IMR-90 (cell line): ENCODE measurements at regions not wholly inside any gene's neighbourhood (a gene's known extent, or its start where the extent isn't known, plus 50 kb on each side); places are given as distances from the start of the nearest gene placed in this dataset.

ENCODE experiments used
- ATAC-seq: fragments of 200-7000 bp; cut with Tn5 transposase; 2 replicates; pipeline ENCODE4 v1.9.1; 2020; ENCODE audit warnings: low read depth, mild to moderate bottlenecking, moderate library complexity
- BruUV-seq: library from RNA; stranded (reverse); fragments of 400-500 nt; replicated peaks from 2 replicates; lab custom pipeline; 2021; lab: Mats Ljungman, UMichigan
- CTCF ChIA-PET: fragments of 300-600 bp; formaldehyde crosslinking; extraction: SDS; loops from one replicate; lab custom pipeline; 2021; ENCODE audit warnings: antibody characterized with exemption; lab: Yijun Ruan, JAX
- POLR2A ChIA-PET: fragments of 300-600 bp; sonication (Branson Sonifier 250); formaldehyde crosslinking; loops from one replicate; lab custom pipeline; 2022; ENCODE audit warnings: antibody characterized with exemption; ENCODE audit not compliant: unreplicated experiment; lab: Charles Lee
- DNase-seq: peaks from one replicate; pipeline ENCODE4 v3.0.0; 2013
- H2AFZ ChIP-seq: replicated peaks from 2 replicates; pipeline ENCODE3; 2013; ENCODE audit warnings: low read length, mild to moderate bottlenecking; ENCODE audit not compliant: poor library complexity
- H2AK5ac ChIP-seq: 2 replicates; pipeline ENCODE4 v1.6.1; 2013; ENCODE audit warnings: low read depth, low read length, inconsistent platforms
- H2AK9ac ChIP-seq: replicated peaks from 2 replicates; pipeline ENCODE3; 2013; ENCODE audit warnings: mild to moderate bottlenecking, low read depth, low read length, moderate library complexity; ENCODE audit not compliant: poor library complexity
- H2BK120ac ChIP-seq: 2 replicates; pipeline ENCODE4 v1.6.1; 2013; ENCODE audit warnings: low read depth, low read length, inconsistent platforms
- H2BK15ac ChIP-seq: 3 replicates; pipeline ENCODE4 v1.6.1; 2013; ENCODE audit warnings: low read depth, low read length, inconsistent platforms
- H2BK20ac ChIP-seq: 2 replicates; pipeline ENCODE4 v1.6.1; 2013; ENCODE audit warnings: low read depth, mild to moderate bottlenecking, inconsistent platforms, low read length, moderate library complexity
- H2BK5ac ChIP-seq: 2 replicates; pipeline ENCODE4 v1.6.1; 2013; ENCODE audit warnings: mild to moderate bottlenecking, low read depth, low read length, inconsistent platforms; ENCODE audit not compliant: poor library complexity, severe bottlenecking
- H3K14ac ChIP-seq: replicated peaks from 2 replicates; pipeline ENCODE4 v1.6.1; 2013; ENCODE audit warnings: low read depth, low read length, inconsistent platforms
- H3K18ac ChIP-seq: 2 replicates; pipeline ENCODE4 v1.6.1; 2013; ENCODE audit warnings: low read depth, low read length, control low read depth
- H3K23ac ChIP-seq: 2 replicates; pipeline ENCODE4 v1.6.1; 2013; ENCODE audit warnings: low read depth, low read length, inconsistent platforms
- H3K27ac ChIP-seq: 2 replicates; pipeline ENCODE4 v1.5.1; 2013; ENCODE audit warnings: mild to moderate bottlenecking, control low read depth, low read length; ENCODE audit not compliant: insufficient read depth
- H3K27me3 ChIP-seq: 2 replicates; pipeline ENCODE4 v1.6.1; 2013; ENCODE audit warnings: low read length; ENCODE audit not compliant: control insufficient read depth, insufficient read depth
- H3K36me3 ChIP-seq: 2 replicates; pipeline ENCODE4 v1.6.1; 2013; ENCODE audit warnings: low read length, mixed read lengths; ENCODE audit not compliant: control insufficient read depth, insufficient read depth
- H3K4ac ChIP-seq: 2 replicates; pipeline ENCODE4 v1.6.1; 2013; ENCODE audit warnings: low read depth, low read length, inconsistent platforms
- H3K4me1 ChIP-seq: 2 replicates; pipeline ENCODE4 v1.6.1; 2013; ENCODE audit warnings: low read length, mixed read lengths; ENCODE audit not compliant: control insufficient read depth, insufficient read depth
- H3K4me2 ChIP-seq: 2 replicates; pipeline ENCODE4 v1.6.1; 2013; ENCODE audit warnings: low read depth, mild to moderate bottlenecking, control low read depth, low read length, moderate library complexity
- H3K4me3 ChIP-seq: 2 replicates; pipeline ENCODE4 v1.5.1; 2013; ENCODE audit warnings: low read depth, mild to moderate bottlenecking, control low read depth, low read length, moderate library complexity; ENCODE audit not compliant: insufficient read depth
- H3K56ac ChIP-seq: 2 replicates; pipeline ENCODE4 v1.6.1; 2013; ENCODE audit warnings: low read length, inconsistent platforms; ENCODE audit not compliant: insufficient read depth; ENCODE audit errors: extremely low read depth
- H3K79me1 ChIP-seq, 2 experiments: 2 replicates each; pipeline ENCODE4 v1.6.1; 2013; ENCODE audit warnings: low read length in 2 of 2, inconsistent platforms in 1 of 2, low read depth in 1 of 2
- H3K9ac ChIP-seq: 2 replicates; pipeline ENCODE4 v1.6.1; 2013; ENCODE audit warnings: low read depth, low read length, control low read depth
- H3K9me1 ChIP-seq: 2 replicates; pipeline ENCODE4 v1.6.1; 2013; ENCODE audit warnings: low read length, inconsistent platforms; ENCODE audit not compliant: insufficient read depth
- H3K9me3 ChIP-seq: 2 replicates; pipeline ENCODE4 v1.6.1; 2013; ENCODE audit warnings: low read length; ENCODE audit not compliant: control insufficient read depth, insufficient read depth
- H4K20me1 ChIP-seq: 2 replicates; pipeline ENCODE4 v1.6.1; 2013; ENCODE audit warnings: low read length, inconsistent platforms; ENCODE audit not compliant: insufficient read depth
- H4K5ac ChIP-seq: 2 replicates; pipeline ENCODE4 v1.6.1; 2013; ENCODE audit warnings: mild to moderate bottlenecking, low read depth, low read length, control low read depth
- H4K8ac ChIP-seq, 2 experiments: 2 replicates each; pipeline ENCODE4 v1.6.1; 2013; ENCODE audit warnings: low read depth in 2 of 2, low read length in 2 of 2, control low read depth in 1 of 2, inconsistent platforms in 1 of 2
- H4K91ac ChIP-seq: 2 replicates; pipeline ENCODE4 v1.6.1; 2013; ENCODE audit warnings: low read depth, low read length, inconsistent platforms; ENCODE audit not compliant: insufficient read depth
- BHLHE40 ChIP-seq: fragments of 150-350 bp; IDR thresholded peaks from 2 replicates; pipeline ENCODE4 v1.6.1; 2016; ENCODE audit warnings: mild to moderate bottlenecking, low read depth, low read length
- ELK1 ChIP-seq: fragments of 150-350 bp; IDR thresholded peaks from 2 replicates; pipeline ENCODE4 v1.6.1; 2016; ENCODE audit warnings: low read depth, mild to moderate bottlenecking, low read length, moderate library complexity, borderline replicate concordance
- FOS ChIP-seq: fragments of 150-350 bp; IDR thresholded peaks from 2 replicates; pipeline ENCODE4 v1.6.1; 2016; ENCODE audit warnings: low read depth, low read length
- RAD21 ChIP-seq: IDR thresholded peaks from 2 replicates; pipeline ENCODE4 v1.6.1; 2012; ENCODE audit warnings: low read length, improper control_type of control experiment
- WGBS, 2 experiments: methylation state at CpG; one replicate each; pipeline versions ENCODE4 v1.1.5 to v1.1.7; 2013; ENCODE audit warnings: missing lambda C conversion rate in 2 of 2; ENCODE audit not compliant: insufficient read length in 1 of 2; ENCODE audit errors: extremely low coverage in 2 of 2; 5-methylcytosine and 5-hydroxymethylcytosine counted together
- dilution Hi-C: fragments of 300-500 bp; cut with HindIII; formaldehyde crosslinking; loops from one replicate; pipeline ENCODE4 v1.14.3; 2018; ENCODE audit warnings: low sequenced_read_pairs; ENCODE audit not compliant: unreplicated experiment
- in situ Hi-C: fragments of 300-500 bp; cut with MboI; formaldehyde crosslinking; loops from 3 replicates; pipeline ENCODE4 v1.14.3; 2019; ENCODE audit warnings: low sequenced_read_pairs, inconsistent platforms, mixed read lengths
- intact Hi-C: fragments of 100-400 bp; cut with micrococcal nuclease; formaldehyde crosslinking; loops from 2 replicates; pipeline ENCODE4 v1.10.0; 2022

- Histone ChIP-seq H4K20me1 (no peaks in the 10 kb centered on the region), H3K23ac (no peak overlapping the region), H2AFZ (no peak overlapping the region), H3K14ac (no peak overlapping the region), H3K27me3 (no peaks in the 10 kb centered on the region), H2BK20ac (no peak overlapping the region), H2BK120ac (no peak overlapping the region), H2AK5ac (no peak overlapping the region), H3K9me3 (no peaks in the 10 kb centered on the region), H2BK15ac (no peak overlapping the region), H3K9me1 (no peaks in the 10 kb centered on the region; the same call in 1 of the 2 replicates), H3K56ac (no peak overlapping the region), H3K4me3 (no peak overlapping the region), H3K4me2 (no peak overlapping the region), H4K8ac (no peak overlapping the region), H2AK9ac (no peak overlapping the region), H3K4ac (no peak overlapping the region), H2BK5ac (no peak overlapping the region), H3K79me1 (no peaks in the 10 kb centered on the region), H3K36me3 (no peaks in the 10 kb centered on the region), H3K18ac (no peak overlapping the region), H3K27ac (no peak overlapping the region), H3K4me1 (peaks cover 5% of the 10 kb centered on the region; the same call in 1 of the 2 replicates), H3K9ac (no peak overlapping the region), H4K91ac (no peak overlapping the region), H4K5ac (no peak overlapping the region)
- no peak for ATAC-seq
- intact Hi-C loops (no loop called here), dilution Hi-C loops (no loop called here), in situ Hi-C loops (no loop called here)
- ChIA-PET CTCF (interaction anchor here (0.5 kb wide), 1 partner anchor 62 kb away, joined by 3 read pairs; no protein-coding TSS in a partner anchor), POLR2A (no interaction called here)
- no TSS peak for BruUV-seq
- WGBS, 2 experiments, result no CpG with 5 or more reads among the region's 5 CpGs
- DNase-seq, result no peak
- TF ChIP-seq RAD21, result no peak
- no peak for TF ChIP-seq ELK1
- TF ChIP-seq BHLHE40, result no peak
- no peak for TF ChIP-seq FOS
Observed at GRCh38 chr14:83864106-83864505, 1665.8 kb upstream of the FLRT2 start.
